ENCODE measurements at regions not wholly inside any gene's neighbourhood (a gene's known extent, or its start where the extent isn't known, plus 50 kb on each side); places are given as distances from the start of the nearest gene placed in this dataset.
"Not testable (repeated sequence)": the region's sequence is repeated elsewhere in the genome, so short reads cannot be mapped to it uniquely, and the experiment has no call there.

- no peak for DNase-seq (ENCODE audit: low read depth in 1 of 2, low spot score in 1 of 2)
- in situ Hi-C loops (cut with HindIII; ENCODE audit: low pct_unique_long_range_greater_than_20kb, low sequenced_read_pairs), result no loop called here
- no peak for TF ChIP-seq JUND (IDR thresholded peaks at IDR 0.05; ENCODE audit: low read depth)
Measured at GRCh38 chr16:21341101-21341500, 63.0 kb upstream of the CRYM start.

GRCh38 chr16:21339941-21340340, 61.9 kb upstream of the CRYM start:
- TF ChIP-seq JUND (IDR thresholded peaks at IDR 0.05; ENCODE audit: low read depth), result no peak
- DNase-seq (ENCODE audit: low read depth in 1 of 2, low spot score in 1 of 2), result no peak
- in situ Hi-C loops (cut with HindIII; ENCODE audit: low pct_unique_long_range_greater_than_20kb, low sequenced_read_pairs), result no loop called here

GRCh38 chr16:21339269-21339641, 61.2 kb upstream of the CRYM start:
- TF ChIP-seq JUND (IDR thresholded peaks at IDR 0.05; ENCODE audit: low read depth), result no peak
- in situ Hi-C loops (cut with HindIII; ENCODE audit: low pct_unique_long_range_greater_than_20kb, low sequenced_read_pairs), result no loop called here
- DNase-seq (ENCODE audit: low read depth in 1 of 2, low spot score in 1 of 2), result no peak

- in situ Hi-C loops (cut with HindIII; ENCODE audit: low pct_unique_long_range_greater_than_20kb, low sequenced_read_pairs), result no loop called here
- no peak for TF ChIP-seq JUND (IDR thresholded peaks at IDR 0.05; ENCODE audit: low read depth)
- DNase-seq (ENCODE audit: low read depth in 1 of 2, low spot score in 1 of 2), result no peak
Measured at GRCh38 chr16:21338537-21339268, 60.6 kb upstream of the CRYM start.

- no peak for TF ChIP-seq JUND (IDR thresholded peaks at IDR 0.05; ENCODE audit: low read depth)
- DNase-seq (ENCODE audit: low read depth in 1 of 2, low spot score in 1 of 2), result no peak
- in situ Hi-C loops (cut with HindIII; ENCODE audit: low pct_unique_long_range_greater_than_20kb, low sequenced_read_pairs), result no loop called here
Measured at GRCh38 chr16:21336231-21336630, 58.1 kb upstream of the CRYM start.

- DNase-seq (ENCODE audit: low read depth in 1 of 2, low spot score in 1 of 2); in situ Hi-C loops (cut with HindIII; ENCODE audit: low pct_unique_long_range_greater_than_20kb, low sequenced_read_pairs): not testable (repeated sequence)
Measured at GRCh38 chr16:21334188-21335146, 56.4 kb upstream of the CRYM start.

- DNase-seq (ENCODE audit: low read depth in 1 of 2, low spot score in 1 of 2); in situ Hi-C loops (cut with HindIII; ENCODE audit: low pct_unique_long_range_greater_than_20kb, low sequenced_read_pairs): not testable (repeated sequence)
Measured at GRCh38 chr16:21333683-21334082, 55.6 kb upstream of the CRYM start.
